ENCODE measurements at regions not wholly inside any gene's neighbourhood (a gene's known extent, or its start where the extent isn't known, plus 50 kb on each side); places are given as distances from the start of the nearest gene placed in this dataset.
"Not testable (repeated sequence)": the region's sequence is repeated elsewhere in the genome, so short reads cannot be mapped to it uniquely, and the experiment has no call there.

GRCh38 chr1:184820956-184821355, 66.3 kb upstream of the EDEM3 start:
- TF ChIP-seq CTCF (IDR thresholded peaks at IDR 0.05; ENCODE audit: low read depth, low read length, missing control alignments), result no peak

GRCh38 chr1:184820218-184820750, 65.6 kb upstream of the EDEM3 start:
- DNase-seq (ENCODE audit: low read depth), result no peak
- in situ Hi-C loops (cut with HindIII; ENCODE audit: low sequenced_read_pairs), result loop anchor here (25.0 kb wide), 1 partner anchor 167 kb away; no protein-coding TSS in a partner anchor
- TF ChIP-seq CTCF (IDR thresholded peaks at IDR 0.05; ENCODE audit: low read depth, low read length, missing control alignments), result no peak
- no peak overlapping the region for H3K4me3 ChIP-seq (ENCODE audit: low read depth, low read length)

More at GRCh38 chr1:184820956-184821355, 66.3 kb upstream of the EDEM3 start:
- DNase-seq (ENCODE audit: low read depth), result no peak
- in situ Hi-C loops (cut with HindIII; ENCODE audit: low sequenced_read_pairs), result loop anchor here (25.0 kb wide), 1 partner anchor 166 kb away; no protein-coding TSS in a partner anchor
- H3K4me3 ChIP-seq (ENCODE audit: low read depth, low read length), result no peak overlapping the region

- no peak overlapping the region for H3K4me3 ChIP-seq (ENCODE audit: low read depth, low read length)
- in situ Hi-C loops (cut with HindIII; ENCODE audit: low sequenced_read_pairs), result loop anchor here (25.0 kb wide), 1 partner anchor 169 kb away; no protein-coding TSS in a partner anchor
- no peak for DNase-seq (ENCODE audit: low read depth)
- no peak for TF ChIP-seq CTCF (IDR thresholded peaks at IDR 0.05; ENCODE audit: low read depth, low read length, missing control alignments)
These were observed 64.0 kb upstream of the EDEM3 start for GRCh38 chr1:184818646-184819045.

- not testable (repeated sequence) for H3K4me3 ChIP-seq (ENCODE audit: low read depth, low read length); DNase-seq (ENCODE audit: low read depth)
- in situ Hi-C loops (cut with HindIII; ENCODE audit: low sequenced_read_pairs), result loop anchor here (25.0 kb wide), 1 partner anchor 170 kb away; no protein-coding TSS in a partner anchor
These were observed 62.3 kb upstream of the EDEM3 start for GRCh38 chr1:184817003-184817402.

GRCh38 chr1:184813528-184814089, 59.0 kb upstream of the EDEM3 start:
- TF ChIP-seq CTCF (IDR thresholded peaks at IDR 0.05; ENCODE audit: low read depth, low read length, missing control alignments), result no peak
- in situ Hi-C loops (cut with HindIII; ENCODE audit: low sequenced_read_pairs), result loop anchor here (25.0 kb wide), 1 partner anchor 174 kb away; no protein-coding TSS in a partner anchor
- no peak for DNase-seq (ENCODE audit: low read depth)
- H3K4me3 ChIP-seq (ENCODE audit: low read depth, low read length), result no peak overlapping the region

GRCh38 chr1:184811439-184812111, 56.9 kb upstream of the EDEM3 start:
- DNase-seq (ENCODE audit: low read depth), result no peak
- H3K4me3 ChIP-seq (ENCODE audit: low read depth, low read length), result no peak overlapping the region
- no peak for TF ChIP-seq CTCF (IDR thresholded peaks at IDR 0.05; ENCODE audit: low read depth, low read length, missing control alignments)
- in situ Hi-C loops (cut with HindIII; ENCODE audit: low sequenced_read_pairs), result loop anchor here (25.0 kb wide), 1 partner anchor 176 kb away; no protein-coding TSS in a partner anchor

All from astrocyte of the cerebellum (primary cell).